SK-N-SH treated with all-trans-retinoic acid at 6 μM for 48 hours (cell line): ENCODE measurements at regions not wholly inside any gene's neighbourhood (a gene's known extent, or its start where the extent isn't known, plus 50 kb on each side); places are given as distances from the start of the nearest gene placed in this dataset.

Experiments used
- ARNTL ChIP-seq: fragments of 450-650 bp; formaldehyde crosslinking; IDR thresholded peaks from 2 replicates; pipeline ENCODE4 v1.5.0; 2020; ENCODE audit warnings: low read depth, mild to moderate bottlenecking, moderate library complexity, borderline replicate concordance
- BACH2 ChIP-seq: fragments of 250-450 bp; sonication (Bioruptor Pico); IDR thresholded peaks from 2 replicates; pipeline ENCODE4 v1.9.0; 2021; ENCODE audit warnings: mild to moderate bottlenecking, borderline replicate concordance
- GLIS3 ChIP-seq: fragments of 250-450 bp; sonication (Bioruptor Pico); IDR thresholded peaks from 2 replicates; pipeline ENCODE4 v1.5.0; 2020; ENCODE audit warnings: mild to moderate bottlenecking, moderate library complexity
- PPARA ChIP-seq: fragments of 250-450 bp; sonication (Bioruptor Pico); IDR thresholded peaks from 2 replicates; pipeline ENCODE4 v1.5.0; 2020; ENCODE audit warnings: mild to moderate bottlenecking, borderline replicate concordance
- RARB ChIP-seq: fragments of 250-450 bp; sonication (Bioruptor Pico); IDR thresholded peaks from 2 replicates; pipeline ENCODE4 v1.8.0; 2021; ENCODE audit warnings: mild to moderate bottlenecking, moderate library complexity
- ZFP3 ChIP-seq: fragments of 250-450 bp; sonication (Bioruptor Pico); IDR thresholded peaks from 2 replicates; pipeline ENCODE4 v1.5.0; 2020; ENCODE audit warnings: mild to moderate bottlenecking, moderate library complexity
- ZFP30 ChIP-seq: fragments of 450-650 bp; formaldehyde crosslinking; IDR thresholded peaks from 2 replicates; pipeline ENCODE4 v1.5.0; 2022; ENCODE audit warnings: mild to moderate bottlenecking, moderate library complexity
- ZNF565 ChIP-seq: fragments of 450-650 bp; formaldehyde crosslinking; conservative IDR thresholded peaks from 2 replicates; pipeline ENCODE4 v1.5.0; 2020; ENCODE audit warnings: low read depth, mild to moderate bottlenecking, moderate library complexity
- ZNF8 ChIP-seq: fragments of 450-650 bp; formaldehyde crosslinking; IDR thresholded peaks from 2 replicates; pipeline ENCODE4 v1.5.0; 2020; ENCODE audit warnings: mild to moderate bottlenecking, moderate library complexity
- TF ChIP-seq, protein P1 (sequence below): fragments of 250-450 bp; sonication (Bioruptor Pico); IDR thresholded peaks from 2 replicates; pipeline ENCODE4 v1.8.0; 2020; ENCODE audit warnings: mild to moderate bottlenecking, moderate library complexity, borderline replicate concordance
- TF ChIP-seq, protein P2 (sequence below): fragments of 250-450 bp; sonication (Bioruptor Pico); IDR thresholded peaks from 2 replicates; pipeline ENCODE4 v1.5.1; 2020; ENCODE audit warnings: low read depth, mild to moderate bottlenecking, moderate library complexity
- TF ChIP-seq, protein P3 (sequence below): fragments of 250-450 bp; sonication (Bioruptor Pico); IDR thresholded peaks from 2 replicates; pipeline ENCODE4 v1.5.1; 2021; ENCODE audit warnings: mild to moderate bottlenecking, moderate library complexity

- TF ChIP-seq ZFP3 (no peak), ARNTL (no peak), BACH2 (CRISPR knock-in tag) (no peak), ZFP30 (CRISPR knock-in tag) (no peak), GLIS3 (CRISPR knock-in tag) (no peak), ZNF8 (no peak), ZNF565 (CRISPR knock-in tag) (no peak), RARB (no peak), PPARA (CRISPR knock-in tag) (no peak)
- TF ChIP-seq, protein P1, sequence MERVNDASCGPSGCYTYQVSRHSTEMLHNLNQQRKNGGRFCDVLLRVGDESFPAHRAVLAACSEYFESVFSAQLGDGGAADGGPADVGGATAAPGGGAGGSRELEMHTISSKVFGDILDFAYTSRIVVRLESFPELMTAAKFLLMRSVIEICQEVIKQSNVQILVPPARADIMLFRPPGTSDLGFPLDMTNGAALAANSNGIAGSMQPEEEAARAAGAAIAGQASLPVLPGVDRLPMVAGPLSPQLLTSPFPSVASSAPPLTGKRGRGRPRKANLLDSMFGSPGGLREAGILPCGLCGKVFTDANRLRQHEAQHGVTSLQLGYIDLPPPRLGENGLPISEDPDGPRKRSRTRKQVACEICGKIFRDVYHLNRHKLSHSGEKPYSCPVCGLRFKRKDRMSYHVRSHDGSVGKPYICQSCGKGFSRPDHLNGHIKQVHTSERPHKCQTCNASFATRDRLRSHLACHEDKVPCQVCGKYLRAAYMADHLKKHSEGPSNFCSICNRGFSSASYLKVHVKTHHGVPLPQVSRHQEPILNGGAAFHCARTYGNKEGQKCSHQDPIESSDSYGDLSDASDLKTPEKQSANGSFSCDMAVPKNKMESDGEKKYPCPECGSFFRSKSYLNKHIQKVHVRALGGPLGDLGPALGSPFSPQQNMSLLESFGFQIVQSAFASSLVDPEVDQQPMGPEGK (CRISPR knock-in tag) = no peak
- TF ChIP-seq, protein P2, sequence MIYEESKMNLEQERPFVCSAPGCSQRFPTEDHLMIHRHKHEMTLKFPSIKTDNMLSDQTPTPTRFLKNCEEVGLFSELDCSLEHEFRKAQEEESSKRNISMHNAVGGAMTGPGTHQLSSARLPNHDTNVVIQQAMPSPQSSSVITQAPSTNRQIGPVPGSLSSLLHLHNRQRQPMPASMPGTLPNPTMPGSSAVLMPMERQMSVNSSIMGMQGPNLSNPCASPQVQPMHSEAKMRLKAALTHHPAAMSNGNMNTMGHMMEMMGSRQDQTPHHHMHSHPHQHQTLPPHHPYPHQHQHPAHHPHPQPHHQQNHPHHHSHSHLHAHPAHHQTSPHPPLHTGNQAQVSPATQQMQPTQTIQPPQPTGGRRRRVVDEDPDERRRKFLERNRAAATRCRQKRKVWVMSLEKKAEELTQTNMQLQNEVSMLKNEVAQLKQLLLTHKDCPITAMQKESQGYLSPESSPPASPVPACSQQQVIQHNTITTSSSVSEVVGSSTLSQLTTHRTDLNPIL = no peak
- TF ChIP-seq, protein P3, sequence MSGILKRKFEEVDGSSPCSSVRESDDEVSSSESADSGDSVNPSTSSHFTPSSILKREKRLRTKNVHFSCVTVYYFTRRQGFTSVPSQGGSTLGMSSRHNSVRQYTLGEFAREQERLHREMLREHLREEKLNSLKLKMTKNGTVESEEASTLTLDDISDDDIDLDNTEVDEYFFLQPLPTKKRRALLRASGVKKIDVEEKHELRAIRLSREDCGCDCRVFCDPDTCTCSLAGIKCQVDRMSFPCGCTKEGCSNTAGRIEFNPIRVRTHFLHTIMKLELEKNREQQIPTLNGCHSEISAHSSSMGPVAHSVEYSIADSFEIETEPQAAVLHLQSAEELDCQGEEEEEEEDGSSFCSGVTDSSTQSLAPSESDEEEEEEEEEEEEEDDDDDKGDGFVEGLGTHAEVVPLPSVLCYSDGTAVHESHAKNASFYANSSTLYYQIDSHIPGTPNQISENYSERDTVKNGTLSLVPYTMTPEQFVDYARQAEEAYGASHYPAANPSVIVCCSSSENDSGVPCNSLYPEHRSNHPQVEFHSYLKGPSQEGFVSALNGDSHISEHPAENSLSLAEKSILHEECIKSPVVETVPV (CRISPR knock-in tag) = no peak
Measured at GRCh38 chr10:77689339-77689738, 51.7 kb upstream of the KCNMA1 start.
